K562 (cell line): ENCODE measurements at regions not wholly inside any gene's neighbourhood (a gene's known extent, or its start where the extent isn't known, plus 50 kb on each side); places are given as distances from the start of the nearest gene placed in this dataset.

Experiments used
- MCM3 ChIP-seq: fragments of 450-650 bp; IDR thresholded peaks from 2 replicates; pipeline ENCODE4 v1.6.1; 2016
- TF ChIP-seq, protein P1 (sequence below): fragments of 450-650 bp; formaldehyde crosslinking; IDR thresholded peaks from 2 replicates; pipeline ENCODE4 v1.4.0; 2020; ENCODE audit warnings: mild to moderate bottlenecking, mixed read lengths

DNA sequence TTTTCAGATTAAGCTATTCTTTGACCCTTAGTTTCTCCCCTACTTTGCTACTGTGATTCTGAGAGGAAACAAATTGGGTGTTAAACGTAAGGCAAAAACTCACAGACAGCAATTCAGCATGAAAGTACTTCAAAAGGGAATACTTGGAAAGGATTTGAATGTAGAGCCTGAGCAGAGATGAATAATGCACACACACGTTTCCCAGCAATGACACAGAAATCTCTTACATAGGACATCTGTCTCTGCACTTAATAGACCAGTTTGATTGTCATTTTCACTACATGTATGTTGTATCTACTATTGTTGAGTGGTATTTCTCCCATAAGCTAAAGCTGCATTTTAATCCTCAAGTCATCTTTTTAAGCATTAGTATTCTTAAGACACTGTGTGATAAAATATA is 166.1 kb upstream of the TEX13C start:
- no peak for TF ChIP-seq MCM3
- TF ChIP-seq, protein P1, sequence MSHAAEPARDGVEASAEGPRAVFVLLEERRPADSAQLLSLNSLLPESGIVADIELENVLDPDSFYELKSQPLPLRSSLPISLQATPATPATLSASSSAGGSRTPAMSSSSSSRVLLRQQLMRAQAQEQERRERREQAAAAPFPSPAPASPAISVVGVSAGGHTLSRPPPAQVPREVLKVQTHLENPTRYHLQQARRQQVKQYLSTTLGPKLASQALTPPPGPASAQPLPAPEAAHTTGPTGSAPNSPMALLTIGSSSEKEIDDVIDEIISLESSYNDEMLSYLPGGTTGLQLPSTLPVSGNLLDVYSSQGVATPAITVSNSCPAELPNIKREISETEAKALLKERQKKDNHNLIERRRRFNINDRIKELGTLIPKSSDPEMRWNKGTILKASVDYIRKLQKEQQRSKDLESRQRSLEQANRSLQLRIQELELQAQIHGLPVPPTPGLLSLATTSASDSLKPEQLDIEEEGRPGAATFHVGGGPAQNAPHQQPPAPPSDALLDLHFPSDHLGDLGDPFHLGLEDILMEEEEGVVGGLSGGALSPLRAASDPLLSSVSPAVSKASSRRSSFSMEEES, result no peak
